Fibroblast of lung (primary cell): ENCODE measurements at regions not wholly inside any gene's neighbourhood (a gene's known extent, or its start where the extent isn't known, plus 50 kb on each side); places are given as distances from the start of the nearest gene placed in this dataset.

Experiments
- DNase-seq, 2 donors: peaks; one replicate each; pipeline versions ENCODE4 v3.0.0 to v3.0.0-alpha.2; 2010; ENCODE audit warnings: low read depth in 2 of 2
- H2AFZ ChIP-seq: 2 replicates; pipeline ENCODE4 v1.5.1; 2012; ENCODE audit warnings: low read length, control low read depth, inconsistent platforms
- H3K27ac ChIP-seq: 2 replicates; pipeline ENCODE4 v1.5.1; 2011; ENCODE audit warnings: low read length, control low read depth; ENCODE audit not compliant: insufficient read depth
- H3K27me3 ChIP-seq: 2 replicates; pipeline ENCODE4 v1.5.1; 2011; ENCODE audit warnings: mild to moderate bottlenecking, low read length; ENCODE audit not compliant: control insufficient read depth, insufficient read depth
- H3K36me3 ChIP-seq: 2 replicates; pipeline ENCODE4 v1.5.1; 2011; ENCODE audit warnings: low read length; ENCODE audit not compliant: control insufficient read depth, insufficient read depth
- H3K4me1 ChIP-seq: 2 replicates; pipeline ENCODE4 v1.5.1; 2011; ENCODE audit warnings: low read length; ENCODE audit not compliant: control insufficient read depth, insufficient read depth; ENCODE audit errors: extremely low read depth
- H3K4me2 ChIP-seq: 2 replicates; pipeline ENCODE4 v1.5.1; 2011; ENCODE audit warnings: low read length, control low read depth; ENCODE audit not compliant: insufficient read depth; ENCODE audit errors: extremely low read depth
- H3K4me3 ChIP-seq, 4 experiments: fragments of 200-600 bp in 1 of 4; sonication (generic) in 1 of 4; replicated peaks in 1 of 4; 2 replicates each; pipeline ENCODE4 v1.5.1; 2011 to 2016; ENCODE audit warnings: low read length in 4 of 4, low read depth in 3 of 4, mild to moderate bottlenecking in 3 of 4, control low read depth in 2 of 4, inconsistent platforms in 1 of 4, mixed read lengths in 1 of 4; ENCODE audit not compliant: insufficient read depth in 1 of 4; ENCODE audit errors: control extremely low read depth in 1 of 4
- H3K79me2 ChIP-seq: 2 replicates; pipeline ENCODE4 v1.5.1; 2012; ENCODE audit warnings: mild to moderate bottlenecking, low read length, inconsistent platforms; ENCODE audit not compliant: control insufficient read depth, insufficient read depth
- H3K9ac ChIP-seq: 2 replicates; pipeline ENCODE4 v1.5.1; 2011; ENCODE audit warnings: mild to moderate bottlenecking, low read length, control low read depth; ENCODE audit not compliant: insufficient read depth
- H3K9me3 ChIP-seq: 2 replicates; pipeline ENCODE4 v1.5.1; 2012; ENCODE audit warnings: low read depth, low read length; ENCODE audit not compliant: control insufficient read depth, insufficient read depth
- H4K20me1 ChIP-seq: 2 replicates; pipeline ENCODE4 v1.5.1; 2011; ENCODE audit warnings: low read length; ENCODE audit not compliant: control insufficient read depth, insufficient read depth; ENCODE audit errors: extremely low read depth
- CTCF ChIP-seq, 2 donors: IDR thresholded peaks in 1 of 2; conservative IDR thresholded peaks in 1 of 2; 1 replicate in 1 of 2; 2 replicates in 1 of 2; pipeline ENCODE4 v1.5.1; 2011 to 2012; ENCODE audit warnings: low read length in 2 of 2, control low read depth in 1 of 2, inconsistent platforms in 1 of 2, low read depth in 1 of 2, mild to moderate bottlenecking in 1 of 2
- EZH2 ChIP-seq: IDR thresholded peaks from 2 replicates; pipeline ENCODE4 v1.5.1; 2012; ENCODE audit warnings: low read length, control low read depth, mild to moderate bottlenecking; ENCODE audit errors: missing control alignments

- Histone ChIP-seq H3K27me3 (no peaks in the 10 kb centered on the region), H3K4me1 (no peaks in the 10 kb centered on the region), H2AFZ (no peak overlapping the region), H3K9ac (no peak overlapping the region), H3K27ac (no peak overlapping the region), H3K4me3 (no peak overlapping the region), H4K20me1 (no peaks in the 10 kb centered on the region), H3K36me3 (no peaks in the 10 kb centered on the region), H3K9me3 (no peaks in the 10 kb centered on the region), H3K79me2 (no peaks in the 10 kb centered on the region), H3K4me2 (no peak overlapping the region)
- no peak for TF ChIP-seq CTCF (conservative IDR thresholded peaks at IDR 0.05 in 1 of 2, IDR thresholded peaks at IDR 0.05 in 1 of 2; ENCODE audit: low read depth in 1 of 2, low read length in 2 of 2)
- no peak for TF ChIP-seq EZH2
- no peak for DNase-seq
These were observed 78.0 kb upstream of the BMP2 start for GRCh38 chr20:6689339-6689973.

- Histone ChIP-seq H3K27ac (no peak overlapping the region), H4K20me1 (no peaks in the 10 kb centered on the region), H2AFZ (no peak overlapping the region), H3K27me3 (no peaks in the 10 kb centered on the region), H3K36me3 (no peaks in the 10 kb centered on the region), H3K4me2 (no peak overlapping the region), H3K9me3 (no peaks in the 10 kb centered on the region), H3K4me3 (no peak overlapping the region), H3K4me1 (no peaks in the 10 kb centered on the region), H3K9ac (no peak overlapping the region), H3K79me2 (no peaks in the 10 kb centered on the region)
- DNase-seq: no peak
- no peak for TF ChIP-seq EZH2
- TF ChIP-seq CTCF (conservative IDR thresholded peaks at IDR 0.05 in 1 of 2, IDR thresholded peaks at IDR 0.05 in 1 of 2; ENCODE audit: low read depth in 1 of 2, low read length in 2 of 2): no peak
These were observed 81.3 kb upstream of the BMP2 start for GRCh38 chr20:6686171-6686570.

- H3K27ac ChIP-seq: no peak overlapping the region
These were observed 81.9 kb upstream of the BMP2 start for GRCh38 chr20:6685626-6686025.

More at GRCh38 chr20:6685626-6686025, 81.9 kb upstream of the BMP2 start:
- Histone ChIP-seq H3K36me3 (no peaks in the 10 kb centered on the region), H4K20me1 (no peaks in the 10 kb centered on the region), H3K9ac (no peak overlapping the region), H3K4me1 (no peaks in the 10 kb centered on the region), H3K27me3 (no peaks in the 10 kb centered on the region), H2AFZ (no peak overlapping the region), H3K9me3 (no peaks in the 10 kb centered on the region), H3K79me2 (no peaks in the 10 kb centered on the region), H3K4me3 (no peak overlapping the region), H3K4me2 (no peak overlapping the region)
- DNase-seq: no peak
- no peak for TF ChIP-seq EZH2
- no peak for TF ChIP-seq CTCF (conservative IDR thresholded peaks at IDR 0.05 in 1 of 2, IDR thresholded peaks at IDR 0.05 in 1 of 2; ENCODE audit: low read depth in 1 of 2, low read length in 2 of 2)
